ENCODE measurements at regions not wholly inside any gene's neighbourhood (a gene's known extent, or its start where the extent isn't known, plus 50 kb on each side); places are given as distances from the start of the nearest gene placed in this dataset.

GRCh38 chr11:19441288-19441687 lies 200.5 kb upstream of the E2F8 start:
- peaks cover 11% of the 10 kb centered on the region for H3K4me1 ChIP-seq (ENCODE audit: control insufficient read depth, insufficient read depth, low read length)
- no peaks in the 10 kb centered on the region for H3K9me3 ChIP-seq (ENCODE audit: control insufficient read depth, low read depth, low read length)
- no peak overlapping the region for H3K27ac ChIP-seq (ENCODE audit: low read length)
- peaks cover 2% of the 10 kb centered on the region for H3K27me3 ChIP-seq (ENCODE audit: control insufficient read depth, insufficient read depth, low read length)
- 83% methylated on average over 1 of the region's 3 CpGs for WGBS (ENCODE audit: insufficient coverage, low lambda C conversion rate)
- H3K36me3 ChIP-seq (ENCODE audit: control insufficient read depth, insufficient read depth, low read length), result no peaks in the 10 kb centered on the region
- no peak for DNase-seq
- no peak overlapping the region for H3K4me3 ChIP-seq (ENCODE audit: low read length)

DNA sequence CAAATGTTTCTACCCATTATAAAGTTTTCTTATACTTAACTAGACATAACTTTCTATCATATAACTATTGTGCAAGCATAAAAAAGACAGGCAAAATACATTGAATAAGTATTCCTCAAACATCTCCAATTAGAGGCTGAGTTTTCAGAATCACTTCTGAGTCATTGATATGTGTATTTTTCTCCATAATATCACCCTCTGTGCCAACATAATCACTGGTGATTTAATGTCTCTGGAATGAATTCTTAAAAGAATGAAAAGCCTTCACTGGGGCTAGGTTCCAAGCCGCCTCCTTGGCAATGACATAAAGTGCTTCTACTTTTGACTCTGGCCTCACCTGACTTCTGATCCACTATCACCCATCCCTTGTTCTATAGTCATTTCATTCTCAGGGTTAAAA lies 197.0 kb upstream of the E2F8 start:
- 80% methylated on average over 1 of the region's 1 CpG for WGBS (ENCODE audit: insufficient coverage, low lambda C conversion rate)

GRCh38 chr11:19436932-19437331 lies 196.2 kb upstream of the E2F8 start:
- no peak for DNase-seq
- H3K27ac ChIP-seq (ENCODE audit: low read length), result no peak overlapping the region
- peaks cover 2% of the 10 kb centered on the region for H3K27me3 ChIP-seq (ENCODE audit: control insufficient read depth, insufficient read depth, low read length)
- H3K4me3 ChIP-seq (ENCODE audit: low read length), result no peak overlapping the region
- H3K4me1 ChIP-seq (ENCODE audit: control insufficient read depth, insufficient read depth, low read length), result peaks cover 5% of the 10 kb centered on the region
- no peaks in the 10 kb centered on the region for H3K9me3 ChIP-seq (ENCODE audit: control insufficient read depth, low read depth, low read length)
- H3K36me3 ChIP-seq (ENCODE audit: control insufficient read depth, insufficient read depth, low read length), result no peaks in the 10 kb centered on the region

More for the DNA sequence above, 197.0 kb upstream of the E2F8 start:
- Histone ChIP-seq H3K4me1 (ENCODE audit: control insufficient read depth, insufficient read depth, low read length) (peaks cover 11% of the 10 kb centered on the region), H3K4me3 (ENCODE audit: low read length) (no peak overlapping the region), H3K27ac (ENCODE audit: low read length) (no peak overlapping the region), H3K9me3 (ENCODE audit: control insufficient read depth, low read depth, low read length) (no peaks in the 10 kb centered on the region), H3K36me3 (ENCODE audit: control insufficient read depth, insufficient read depth, low read length) (no peaks in the 10 kb centered on the region), H3K27me3 (ENCODE audit: control insufficient read depth, insufficient read depth, low read length) (peaks cover 2% of the 10 kb centered on the region)
- DNase-seq, result no peak

GRCh38 chr11:19435306-19435989 lies 194.7 kb upstream of the E2F8 start:
- no peaks in the 10 kb centered on the region for H3K9me3 ChIP-seq (ENCODE audit: control insufficient read depth, low read depth, low read length)
- peaks cover 14% of the 10 kb centered on the region for H3K27me3 ChIP-seq (ENCODE audit: control insufficient read depth, insufficient read depth, low read length)
- no peak overlapping the region for H3K4me3 ChIP-seq (ENCODE audit: low read length)
- no peak for DNase-seq
- WGBS (ENCODE audit: insufficient coverage, low lambda C conversion rate), result 71% methylated on average over 1 of the region's 5 CpGs
- H3K36me3 ChIP-seq (ENCODE audit: control insufficient read depth, insufficient read depth, low read length), result no peaks in the 10 kb centered on the region
- no peaks in the 10 kb centered on the region for H3K4me1 ChIP-seq (ENCODE audit: control insufficient read depth, insufficient read depth, low read length)
- no peak overlapping the region for H3K27ac ChIP-seq (ENCODE audit: low read length)

DNA sequence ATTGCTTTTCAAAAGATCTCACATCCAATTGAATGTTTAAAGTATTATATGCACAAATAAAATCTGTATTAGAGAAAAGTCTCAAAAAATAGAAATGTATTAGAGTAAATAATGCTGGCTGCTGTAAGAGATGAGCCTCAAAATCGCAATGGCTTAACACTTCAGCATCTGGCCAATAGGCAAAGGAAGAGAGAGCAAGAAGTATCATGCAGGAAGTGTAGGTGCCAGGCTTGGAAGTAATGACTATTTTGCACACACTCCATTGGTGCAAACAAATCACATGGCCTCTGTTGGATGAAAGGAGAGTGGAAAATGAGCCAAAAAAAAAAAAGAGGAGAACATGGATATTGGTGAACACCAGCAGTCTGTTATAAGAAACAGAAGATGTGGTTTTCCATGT lies 193.0 kb upstream of the E2F8 start:
- no peak overlapping the region for H3K4me3 ChIP-seq (ENCODE audit: low read length)
- H3K4me1 ChIP-seq (ENCODE audit: control insufficient read depth, insufficient read depth, low read length), result peaks cover 8% of the 10 kb centered on the region
- H3K36me3 ChIP-seq (ENCODE audit: control insufficient read depth, insufficient read depth, low read length), result no peaks in the 10 kb centered on the region
- no CpG with 5 or more reads among the region's 1 CpG for WGBS (ENCODE audit: insufficient coverage, low lambda C conversion rate)
- DNase-seq, result no peak
- H3K27me3 ChIP-seq (ENCODE audit: control insufficient read depth, insufficient read depth, low read length), result peaks cover 14% of the 10 kb centered on the region
- H3K27ac ChIP-seq (ENCODE audit: low read length), result no peak overlapping the region
- H3K9me3 ChIP-seq (ENCODE audit: control insufficient read depth, low read depth, low read length), result no peaks in the 10 kb centered on the region

DNA sequence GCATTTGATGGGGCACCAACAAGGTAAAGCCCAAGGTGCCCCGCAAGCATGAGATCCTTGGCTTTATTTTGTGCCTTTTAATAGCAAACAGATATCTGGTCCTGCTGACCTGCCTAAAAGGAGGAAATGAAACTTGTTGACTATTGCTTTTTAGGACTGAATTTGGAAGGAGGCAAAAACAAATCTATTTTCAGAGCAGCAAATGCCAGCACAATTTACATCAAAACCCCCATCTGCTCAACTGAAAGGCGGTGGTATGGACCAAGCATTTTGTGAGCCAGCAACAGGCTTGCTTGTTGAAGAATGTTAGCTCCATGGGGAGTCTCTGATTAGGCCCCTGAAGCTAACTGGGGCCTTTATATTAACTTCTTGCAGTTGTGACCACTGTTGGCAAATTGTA lies 192.6 kb upstream of the E2F8 start:
- Histone ChIP-seq H3K9me3 (ENCODE audit: control insufficient read depth, low read depth, low read length) (no peaks in the 10 kb centered on the region), H3K27me3 (ENCODE audit: control insufficient read depth, insufficient read depth, low read length) (peaks cover 13% of the 10 kb centered on the region), H3K4me1 (ENCODE audit: control insufficient read depth, insufficient read depth, low read length) (peaks cover 8% of the 10 kb centered on the region), H3K4me3 (ENCODE audit: low read length) (no peak overlapping the region), H3K27ac (ENCODE audit: low read length) (no peak overlapping the region), H3K36me3 (ENCODE audit: control insufficient read depth, insufficient read depth, low read length) (no peaks in the 10 kb centered on the region)
- 80% methylated on average over 1 of the region's 2 CpGs for WGBS (ENCODE audit: insufficient coverage, low lambda C conversion rate)
- DNase-seq, result no peak

DNA sequence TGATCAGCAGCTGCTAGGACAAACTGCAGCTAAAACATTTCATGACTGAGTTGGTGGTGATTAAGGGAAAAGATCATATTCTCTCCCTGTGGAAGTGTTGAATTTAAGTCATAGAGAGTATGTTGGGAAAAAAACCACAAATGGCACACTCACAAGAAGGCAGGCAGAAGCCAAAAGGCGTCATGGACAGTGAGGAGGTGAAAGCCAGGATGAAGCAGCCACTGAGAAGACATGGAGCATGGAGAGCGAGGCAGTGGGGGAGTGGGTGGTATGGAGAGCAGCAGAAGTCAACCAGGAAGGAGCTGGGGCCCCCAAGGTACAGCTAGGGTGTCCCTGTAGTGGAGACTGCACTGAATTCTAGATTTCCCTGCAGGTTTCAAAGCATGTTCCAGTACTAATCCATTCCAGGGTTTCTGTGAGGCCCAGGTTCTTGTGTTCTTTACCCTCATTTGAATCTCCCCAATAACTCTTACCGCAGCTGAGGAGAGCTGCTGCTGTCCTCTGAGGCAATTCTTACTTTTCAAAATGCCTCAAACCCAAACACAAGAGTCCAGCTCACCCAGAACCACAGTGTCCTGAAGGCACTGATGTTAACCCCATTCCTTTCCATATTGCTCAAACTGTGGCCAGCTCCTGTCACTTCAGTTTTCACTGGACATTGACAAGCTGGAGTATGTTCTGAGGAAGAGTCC lies 191.8 kb upstream of the E2F8 start:
- Histone ChIP-seq H3K4me3 (ENCODE audit: low read length) (no peak overlapping the region), H3K27me3 (ENCODE audit: control insufficient read depth, insufficient read depth, low read length) (peaks cover 12% of the 10 kb centered on the region), H3K36me3 (ENCODE audit: control insufficient read depth, insufficient read depth, low read length) (no peaks in the 10 kb centered on the region), H3K4me1 (ENCODE audit: control insufficient read depth, insufficient read depth, low read length) (peaks cover 8% of the 10 kb centered on the region), H3K27ac (ENCODE audit: low read length) (no peak overlapping the region), H3K9me3 (ENCODE audit: control insufficient read depth, low read depth, low read length) (no peaks in the 10 kb centered on the region)
- WGBS (ENCODE audit: insufficient coverage, low lambda C conversion rate), result no CpG with 5 or more reads among the region's 3 CpGs
- no peak for DNase-seq

DNA sequence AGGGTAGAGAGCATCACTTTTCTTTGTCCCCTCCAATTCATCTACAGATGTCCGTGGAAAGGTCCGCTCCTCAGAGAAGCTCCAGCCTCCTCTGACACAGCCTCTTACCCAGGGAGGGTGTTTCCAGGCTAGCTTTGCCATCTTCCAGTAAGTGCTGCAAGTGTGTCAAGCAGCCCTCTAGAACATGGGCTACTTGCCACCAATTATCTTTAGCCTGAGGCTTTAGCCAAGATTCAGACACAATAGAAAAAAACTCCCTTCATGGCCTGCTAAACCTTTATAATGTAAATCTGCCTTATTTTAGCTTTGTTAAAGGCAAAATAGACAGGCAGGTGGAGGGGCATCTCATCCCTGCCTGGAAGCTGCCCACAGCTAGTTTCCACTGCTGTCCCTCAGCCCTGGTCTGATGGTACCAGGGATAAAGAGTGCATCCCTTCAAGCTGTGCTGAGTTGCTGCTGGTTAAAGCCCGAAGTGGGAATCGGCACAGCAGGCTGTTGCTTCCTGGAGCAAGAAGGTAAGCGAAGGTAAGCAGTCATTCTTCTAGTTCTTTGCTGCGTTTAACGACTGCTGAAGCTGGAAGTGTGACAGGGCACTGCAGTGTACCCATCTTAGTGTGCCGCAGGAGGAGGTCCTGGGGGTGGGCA lies 190.1 kb upstream of the E2F8 start:
- no CpG with 5 or more reads among the region's 8 CpGs for WGBS (ENCODE audit: insufficient coverage, low lambda C conversion rate)
- H3K9me3 ChIP-seq (ENCODE audit: control insufficient read depth, low read depth, low read length), result no peaks in the 10 kb centered on the region
- peaks cover 12% of the 10 kb centered on the region for H3K27me3 ChIP-seq (ENCODE audit: control insufficient read depth, insufficient read depth, low read length)
- H3K4me1 ChIP-seq (ENCODE audit: control insufficient read depth, insufficient read depth, low read length), result peaks cover 8% of the 10 kb centered on the region
- H3K36me3 ChIP-seq (ENCODE audit: control insufficient read depth, insufficient read depth, low read length), result no peaks in the 10 kb centered on the region
- no peak overlapping the region for H3K27ac ChIP-seq (ENCODE audit: low read length)
- no peak overlapping the region for H3K4me3 ChIP-seq (ENCODE audit: low read length)
- no peak for DNase-seq

DNA sequence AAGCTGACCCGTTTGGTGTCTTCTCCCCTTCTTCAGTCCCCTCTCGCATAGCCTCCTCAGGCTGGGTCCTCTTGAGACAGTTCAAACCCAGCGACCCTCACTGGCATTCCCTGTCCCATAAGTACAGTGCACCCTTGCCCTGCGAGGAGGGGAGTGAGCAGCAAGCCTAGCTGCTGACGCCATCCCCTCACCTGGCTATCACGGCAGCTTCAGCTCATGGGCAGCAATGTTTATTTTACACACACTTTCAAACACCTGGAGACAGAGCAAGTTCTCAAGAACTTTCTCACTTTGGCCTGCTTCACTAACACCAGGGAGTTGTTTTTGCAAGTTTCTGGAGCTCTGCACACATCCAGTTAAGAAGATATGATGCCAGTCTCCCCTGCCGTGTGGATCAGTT lies 189.6 kb upstream of the E2F8 start:
- H3K4me3 ChIP-seq (ENCODE audit: low read length), result no peak overlapping the region
- no peaks in the 10 kb centered on the region for H3K36me3 ChIP-seq (ENCODE audit: control insufficient read depth, insufficient read depth, low read length)
- H3K27ac ChIP-seq (ENCODE audit: low read length), result no peak overlapping the region
- peaks cover 8% of the 10 kb centered on the region for H3K4me1 ChIP-seq (ENCODE audit: control insufficient read depth, insufficient read depth, low read length)
- no peaks in the 10 kb centered on the region for H3K9me3 ChIP-seq (ENCODE audit: control insufficient read depth, low read depth, low read length)
- DNase-seq, result no peak
- WGBS (ENCODE audit: insufficient coverage, low lambda C conversion rate), result no CpG with 5 or more reads among the region's 7 CpGs
- peaks cover 12% of the 10 kb centered on the region for H3K27me3 ChIP-seq (ENCODE audit: control insufficient read depth, insufficient read depth, low read length)

DNA sequence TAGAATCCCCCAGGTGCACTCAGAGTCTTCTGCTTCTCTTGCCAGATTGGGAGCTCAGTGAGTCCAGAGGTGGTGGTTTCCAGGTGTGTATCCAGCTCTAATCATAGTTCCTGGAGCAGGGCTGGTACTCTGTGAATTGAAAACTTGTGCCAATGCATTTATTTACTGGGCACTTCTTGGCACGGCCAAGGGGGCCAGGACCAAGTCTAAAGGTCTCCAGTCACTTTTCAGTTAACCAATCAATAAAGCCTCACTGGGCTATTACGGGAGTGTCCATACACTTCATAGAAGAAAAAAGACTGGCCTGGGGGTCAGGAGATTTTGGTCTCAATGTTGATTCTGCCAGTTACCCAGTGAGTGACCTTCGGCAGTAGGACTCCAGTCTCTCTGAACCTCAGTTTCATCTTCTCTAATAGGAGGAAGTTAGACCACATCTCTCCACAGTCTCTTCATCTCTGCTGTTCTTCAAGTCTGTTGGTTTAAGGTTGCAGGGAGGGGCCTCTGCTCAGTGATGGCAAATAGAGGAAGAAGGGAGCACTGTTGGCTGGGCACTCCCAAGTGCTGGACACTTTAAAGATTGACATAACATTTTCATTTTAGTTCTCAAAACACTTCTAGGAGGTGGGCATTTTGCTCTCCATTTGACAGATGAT lies 188.5 kb upstream of the E2F8 start:
- DNase-seq, result no peak
- H3K27me3 ChIP-seq (ENCODE audit: control insufficient read depth, insufficient read depth, low read length), result peaks cover 12% of the 10 kb centered on the region
- no CpG with 5 or more reads among the region's 3 CpGs for WGBS (ENCODE audit: insufficient coverage, low lambda C conversion rate)
- peaks cover 8% of the 10 kb centered on the region for H3K4me1 ChIP-seq (ENCODE audit: control insufficient read depth, insufficient read depth, low read length)
- H3K9me3 ChIP-seq (ENCODE audit: control insufficient read depth, low read depth, low read length), result no peaks in the 10 kb centered on the region
- no peak overlapping the region for H3K4me3 ChIP-seq (ENCODE audit: low read length)
- H3K27ac ChIP-seq (ENCODE audit: low read length), result peak overlapping the region; percentile 70
- no peaks in the 10 kb centered on the region for H3K36me3 ChIP-seq (ENCODE audit: control insufficient read depth, insufficient read depth, low read length)

Data from large intestine (tissue), 3 donors.